ENCODE measurements at regions not wholly inside any gene's neighbourhood (a gene's known extent, or its start where the extent isn't known, plus 50 kb on each side); places are given as distances from the start of the nearest gene placed in this dataset.

- peaks cover 4 to 15% (median 7%) of the 10 kb centered on the region in 7 donors for H3K9me3 Mint-ChIP-seq
- no peaks in the 10 kb centered on the region for H3K27me3 ChIP-seq (ENCODE audit: control insufficient read depth in 2 of 2, insufficient read depth in 2 of 2, low read length in 2 of 2)
- 15% methylated on average over 5 of the region's 13 CpGs for WGBS (ENCODE audit: insufficient coverage)
- H3K4me2 ChIP-seq (replicated peaks; ENCODE audit: extremely low read depth, low read length, poor library complexity, severe bottlenecking) = peak overlapping the region; percentile 7
- H3K4me1 ChIP-seq (ENCODE audit: control insufficient read depth in 1 of 2, insufficient read depth in 2 of 2, low read length in 2 of 2) = peaks cover 6 to 7% of the 10 kb centered on the region in 2 donors
- peak overlapping the region in 1 of 3 experiments; percentile 24 for H3K4me3 ChIP-seq (replicated peaks in 1 of 3; ENCODE audit: low read depth in 2 of 3, low read length in 3 of 3)
- H3K27ac Mint-ChIP-seq = no peak overlapping the region
- H3K4me1 Mint-ChIP-seq = peaks cover 13% of the 10 kb centered on the region
- peak; percentile 2 to 17 (median 7) for DNase-seq
- peak overlapping the region; percentile 44 to 52 for H3K4me3 Mint-ChIP-seq
- H3K36me3 ChIP-seq (replicated peaks in 1 of 2; ENCODE audit: control insufficient read depth in 1 of 2, insufficient read depth in 2 of 2, low read length in 2 of 2) = no peaks in the 10 kb centered on the region
- H3K9me3 ChIP-seq (replicated peaks in 1 of 2; ENCODE audit: control insufficient read depth in 1 of 2, insufficient read depth in 1 of 2, low read length in 2 of 2) = peaks cover 0 to 6% of the 10 kb centered on the region in 2 donors
- H3K79me2 ChIP-seq (ENCODE audit: insufficient read depth, low read length) = no peaks in the 10 kb centered on the region
- peaks cover 0 to 4% (median 0%) of the 10 kb centered on the region in 3 donors for H3K27me3 Mint-ChIP-seq (ENCODE audit: low read depth in 3 of 3)
- no peaks in the 10 kb centered on the region for H4K20me1 ChIP-seq (ENCODE audit: insufficient read depth, low read length)
- no peak overlapping the region for H3K27ac ChIP-seq (ENCODE audit: low read depth in 1 of 2, low read length in 2 of 2)
- peak overlapping the region; percentile 46 for H2AFZ ChIP-seq (ENCODE audit: insufficient read depth, low read depth, low read length, poor library complexity, severe bottlenecking)
- intact Hi-C loops (cut with micrococcal nuclease) = no loop called here
- H3K36me3 Mint-ChIP-seq = no peaks in the 10 kb centered on the region
- TF ChIP-seq CTCF (IDR thresholded peaks at IDR 0.05) = peak; percentile 71
- H3K9ac ChIP-seq (ENCODE audit: insufficient read depth, low read length, poor library complexity, severe bottlenecking) = no peak overlapping the region
These were observed 76.5 kb upstream of the BTG3 start for GRCh38 chr21:17688912-17689874.

- Histone ChIP-seq H3K27ac (ENCODE audit: low read depth in 1 of 2, low read length in 2 of 2) (no peak overlapping the region), H2AFZ (ENCODE audit: insufficient read depth, low read depth, low read length, poor library complexity, severe bottlenecking) (no peak overlapping the region), H3K4me1 (ENCODE audit: control insufficient read depth in 1 of 2, insufficient read depth in 2 of 2, low read length in 2 of 2) (no peaks in the 10 kb centered on the region), H3K27me3 (ENCODE audit: control insufficient read depth in 2 of 2, insufficient read depth in 2 of 2, low read length in 2 of 2) (no peaks in the 10 kb centered on the region), H4K20me1 (ENCODE audit: insufficient read depth, low read length) (no peaks in the 10 kb centered on the region), H3K79me2 (ENCODE audit: insufficient read depth, low read length) (no peaks in the 10 kb centered on the region), H3K9me3 (replicated peaks in 1 of 2; ENCODE audit: control insufficient read depth in 1 of 2, insufficient read depth in 1 of 2, low read length in 2 of 2) (no peaks in the 10 kb centered on the region), H3K36me3 (replicated peaks in 1 of 2; ENCODE audit: control insufficient read depth in 1 of 2, insufficient read depth in 2 of 2, low read length in 2 of 2) (no peaks in the 10 kb centered on the region), H3K4me2 (replicated peaks; ENCODE audit: extremely low read depth, low read length, poor library complexity, severe bottlenecking) (no peak overlapping the region), H3K9ac (ENCODE audit: insufficient read depth, low read length, poor library complexity, severe bottlenecking) (no peak overlapping the region), H3K4me3 (replicated peaks in 1 of 3; ENCODE audit: low read depth in 2 of 3, low read length in 3 of 3) (no peak overlapping the region)
- DNase-seq = no peak
- WGBS (ENCODE audit: insufficient coverage) = no CpG with 5 or more reads among the region's 2 CpGs
- TF ChIP-seq CTCF (IDR thresholded peaks at IDR 0.05) = no peak
- Mint-ChIP-seq H3K36me3 (no peaks in the 10 kb centered on the region), H3K27ac (no peak overlapping the region), H3K4me3 (no peak overlapping the region), H3K27me3 (ENCODE audit: low read depth in 3 of 3) (peaks cover 0 to 1% (median 0%) of the 10 kb centered on the region in 3 donors), H3K9me3 (peaks cover 0 to 6% (median 4%) of the 10 kb centered on the region in 7 donors), H3K4me1 (no peaks in the 10 kb centered on the region)
- intact Hi-C loops (cut with micrococcal nuclease) = no loop called here
These were observed 70.2 kb upstream of the BTG3 start for GRCh38 chr21:17682924-17683323.
